ENCODE measurements at regions not wholly inside any gene's neighbourhood (a gene's known extent, or its start where the extent isn't known, plus 50 kb on each side); places are given as distances from the start of the nearest gene placed in this dataset.

- TF ChIP-seq CTCF (IDR thresholded peaks at IDR 0.05) (no peak), POLR2A (IDR thresholded peaks at IDR 0.05) (no peak)
These were observed 55.4 kb downstream of the TMEM121 start for GRCh38 chr14:105581551-105582341.

Measured in testis (tissue), 2 donors.